Stimulated activated CD8-positive, alpha-beta memory T cell treated with anti-CD3 and anti-CD28 coated beads, Interleukin-4, amount 100 ng/mL, for 1 hour (primary cell): ENCODE measurements at regions not wholly inside any gene's neighbourhood (a gene's known extent, or its start where the extent isn't known, plus 50 kb on each side); places are given as distances from the start of the nearest gene placed in this dataset.
A peak's percentile ranks its signal among the peaks of the same experiment; 100 is the strongest.

ENCODE experiments used
- DNase-seq, 2 donors: peaks; one replicate each; pipeline ENCODE4 v3.0.0-alpha.2; 2020; ENCODE audit warnings: low read depth in 2 of 2, low spot score in 1 of 2

GRCh38 chr4:101596781-101597552, 193.6 kb upstream of the BANK1 start:
- DNase-seq = peak in 1 of 2 donors; percentile 14

GRCh38 chr4:101594588-101594987, 195.9 kb upstream of the BANK1 start:
- DNase-seq = no peak

DNA sequence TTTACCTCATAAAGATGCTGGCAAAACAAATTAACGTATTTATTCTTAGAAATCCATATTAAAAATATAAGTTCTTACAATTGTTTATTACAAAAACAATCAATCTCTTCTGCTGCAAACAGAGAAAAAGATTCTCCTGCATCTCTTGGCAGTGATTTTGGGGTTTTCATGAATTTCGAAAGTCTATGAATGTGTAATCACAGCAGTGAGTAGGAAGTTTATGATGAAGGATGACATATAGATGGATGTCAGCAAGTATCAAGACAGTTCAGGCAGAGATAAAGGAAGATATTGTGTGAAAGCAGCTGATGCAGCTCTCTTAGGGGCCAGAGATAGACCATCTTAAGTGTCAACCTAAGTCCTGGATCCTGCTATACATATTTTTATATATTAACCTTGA, 196.9 kb upstream of the BANK1 start:
- DNase-seq = no peak

GRCh38 chr4:101584306-101584705, 206.2 kb upstream of the BANK1 start:
- no peak for DNase-seq

- no peak for DNase-seq
These were observed 215.8 kb upstream of the PPP3CA start for GRCh38 chr4:101563126-101563525.

- no peak for DNase-seq
These were observed 209.5 kb upstream of the PPP3CA start for GRCh38 chr4:101556842-101557241.

DNA sequence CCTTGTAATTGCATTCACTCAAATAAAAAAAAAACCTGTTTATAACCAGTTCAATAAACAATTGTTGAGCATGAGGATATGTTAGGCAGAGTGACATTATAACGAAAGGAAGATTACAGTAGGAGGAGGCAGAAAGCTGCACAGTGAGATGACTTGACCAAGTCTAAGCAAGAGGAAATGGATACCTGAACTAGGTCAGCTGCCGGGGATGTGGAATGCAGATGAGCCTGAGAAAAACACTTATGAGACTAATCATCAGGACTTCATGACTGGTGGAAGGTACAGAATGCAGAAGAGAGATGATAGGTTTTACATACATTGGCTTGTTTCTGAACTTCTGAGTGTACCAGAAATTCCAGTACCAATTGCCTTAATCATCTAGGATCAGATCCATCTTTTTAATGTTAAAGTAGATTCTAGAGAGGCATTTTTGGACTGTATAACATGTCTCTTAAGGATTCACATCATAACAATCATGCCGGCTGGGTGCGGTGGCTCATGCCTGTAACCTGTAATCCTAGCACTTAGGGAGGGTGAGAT, 208.1 kb upstream of the PPP3CA start:
- DNase-seq = no peak

DNA sequence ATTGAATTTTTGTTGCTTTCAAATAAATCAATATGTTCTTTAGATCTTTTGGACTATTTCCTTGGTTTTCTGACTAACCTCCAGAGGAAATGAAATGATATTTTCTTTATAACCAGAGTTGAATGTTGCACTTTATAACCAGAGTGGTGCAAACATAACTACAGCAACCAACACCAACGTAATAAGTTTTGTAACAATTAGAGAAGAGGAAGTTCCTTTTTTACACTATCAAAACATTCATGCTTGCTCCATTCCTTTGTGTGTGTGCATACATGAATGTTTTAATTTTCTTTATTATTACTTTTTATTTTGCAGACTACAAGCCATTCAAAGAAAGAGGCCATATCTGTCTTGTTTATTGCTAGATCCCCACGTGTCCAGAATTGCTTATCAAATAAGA, 193.0 kb upstream of the PPP3CA start:
- no peak for DNase-seq

- no peak for DNase-seq
These were observed 181.2 kb upstream of the PPP3CA start for GRCh38 chr4:101528526-101528925.

- peak; percentile 18 to 24 for DNase-seq
These were observed 179.9 kb upstream of the PPP3CA start for GRCh38 chr4:101527188-101527587.

DNA sequence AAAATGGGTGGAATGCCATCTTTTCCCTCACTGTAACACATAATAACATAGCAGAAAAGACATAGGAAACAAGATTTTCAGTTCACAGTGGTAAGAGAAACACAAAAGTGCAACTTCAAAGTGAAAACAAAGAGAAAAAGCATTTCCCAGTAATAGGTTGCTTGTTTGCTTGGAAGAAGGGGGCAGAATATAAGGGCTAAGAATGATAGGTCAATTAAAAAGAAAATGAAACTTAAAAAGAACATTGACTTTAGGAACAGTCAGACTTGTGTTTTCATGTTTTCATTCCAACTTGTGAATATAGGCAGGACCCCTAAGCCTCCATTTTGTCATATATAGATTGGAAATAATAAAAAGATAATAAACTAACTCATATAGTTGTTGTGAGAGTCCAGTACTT, 168.2 kb upstream of the PPP3CA start:
- DNase-seq = no peak

- no peak for DNase-seq
These were observed 167.8 kb upstream of the PPP3CA start for GRCh38 chr4:101515099-101515498.

- DNase-seq = no peak
These were observed 165.1 kb upstream of the PPP3CA start for GRCh38 chr4:101512416-101512815.

- no peak for DNase-seq
These were observed 154.1 kb upstream of the PPP3CA start for GRCh38 chr4:101501421-101501820.

DNA sequence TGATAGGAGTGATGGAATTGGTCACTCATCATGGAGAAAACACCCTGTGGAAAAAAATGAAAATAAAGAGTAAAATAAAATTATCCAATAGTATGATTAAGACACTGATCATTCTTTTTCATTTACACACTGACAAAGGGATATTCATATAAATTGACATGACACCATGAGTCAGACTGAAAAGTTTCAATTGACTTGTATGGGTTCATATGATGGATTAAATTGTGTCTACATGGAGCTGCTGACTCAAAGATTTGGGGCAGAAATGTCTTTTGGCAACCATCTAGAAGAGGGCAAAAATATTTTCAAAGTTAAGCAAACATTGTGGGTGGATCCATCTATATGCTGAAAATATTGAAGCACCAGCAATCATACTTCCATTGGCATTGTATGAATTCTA, 153.4 kb upstream of the PPP3CA start:
- no peak for DNase-seq

GRCh38 chr4:101475246-101475645, 127.9 kb upstream of the PPP3CA start:
- no peak for DNase-seq

DNA sequence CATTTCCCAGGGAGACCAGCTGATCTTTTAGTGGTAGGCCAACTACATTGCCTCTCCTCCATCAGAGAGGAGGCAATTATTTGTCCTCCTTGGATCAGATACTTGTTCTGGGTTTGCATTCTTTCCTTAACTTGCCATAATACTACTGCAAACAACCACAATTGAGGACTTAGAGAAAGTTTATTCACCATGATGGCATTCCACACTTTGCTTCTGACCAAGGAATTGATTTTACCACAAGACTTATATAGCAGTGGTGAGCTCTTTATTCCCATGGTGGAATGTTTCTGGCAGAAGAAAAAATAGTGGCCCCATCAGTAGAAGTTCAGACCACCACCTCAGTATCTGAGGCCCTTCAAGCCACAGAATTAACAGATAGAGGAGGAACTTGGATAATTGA, 123.9 kb upstream of the PPP3CA start:
- no peak for DNase-seq

- DNase-seq = no peak
These were observed 117.3 kb upstream of the PPP3CA start for GRCh38 chr4:101464596-101464995.

- no peak for DNase-seq
These were observed 111.6 kb upstream of the PPP3CA start for GRCh38 chr4:101458914-101459313.

DNA sequence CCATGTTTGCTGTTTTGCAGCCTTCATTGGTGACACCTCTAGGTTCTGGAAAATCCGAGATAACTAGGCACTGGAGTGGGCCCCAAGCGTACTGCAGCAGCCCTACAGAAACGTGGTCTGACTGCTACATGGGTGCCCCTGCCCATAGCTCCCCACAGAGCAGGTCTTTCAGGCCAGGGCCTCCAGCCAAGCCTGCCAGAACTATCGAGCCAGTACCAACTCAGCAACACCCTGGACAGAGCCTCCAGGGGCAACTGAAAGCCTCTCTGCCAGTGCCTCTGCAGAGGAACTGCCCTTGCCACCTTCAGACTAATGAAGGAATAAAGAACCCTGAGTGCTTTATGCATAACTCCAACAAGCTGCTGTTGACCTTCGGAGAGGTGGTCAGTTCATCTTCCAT, 111.1 kb upstream of the PPP3CA start:
- no peak for DNase-seq

- no peak for DNase-seq
These were observed 103.8 kb upstream of the PPP3CA start for GRCh38 chr4:101451086-101451485.

DNA sequence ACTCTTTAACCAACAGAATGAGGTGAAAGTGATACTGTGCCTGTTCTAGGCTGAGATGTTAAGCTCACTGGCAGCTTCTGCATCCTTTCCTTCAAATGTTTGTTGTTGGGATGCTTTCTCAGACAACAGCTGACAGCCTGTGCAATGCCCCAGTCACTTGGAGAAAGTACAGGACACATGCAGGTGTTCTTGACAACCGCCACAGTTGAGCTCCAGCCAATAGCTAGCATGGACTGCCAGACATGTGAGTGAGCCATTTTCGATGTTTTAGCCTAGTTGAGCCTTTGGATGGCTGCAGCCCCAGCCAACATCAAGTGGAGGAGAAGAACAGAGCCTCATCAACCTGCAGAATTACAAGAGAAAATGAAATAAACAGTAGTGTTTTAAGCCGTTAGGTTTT, 94.1 kb upstream of the PPP3CA start:
- DNase-seq = no peak

- no peak for DNase-seq
These were observed 92.6 kb upstream of the PPP3CA start for GRCh38 chr4:101439926-101440325.
